ENCODE measurements at regions not wholly inside any gene's neighbourhood (a gene's known extent, or its start where the extent isn't known, plus 50 kb on each side); places are given as distances from the start of the nearest gene placed in this dataset.

- no peak for ATAC-seq (ENCODE audit: insufficient number of reproducible peaks, low FRiP score, low read depth)
- no peak for DNase-seq (ENCODE audit: low spot score)
- H3K27ac ChIP-seq = no peak overlapping the region
- H3K36me3 ChIP-seq = no peaks in the 10 kb centered on the region
- H3K9me3 ChIP-seq = no peaks in the 10 kb centered on the region
- H3K27me3 ChIP-seq (replicated peaks; ENCODE audit: insufficient read depth) = no peaks in the 10 kb centered on the region
- H3K4me1 ChIP-seq (ENCODE audit: control insufficient read depth in 1 of 2, low read depth in 2 of 2) = peaks cover 0 to 15% of the 10 kb centered on the region in 2 donors
- no peak for TF ChIP-seq CTCF (IDR thresholded peaks at IDR 0.05)
- no peak overlapping the region for H3K4me3 ChIP-seq
These were observed 222.9 kb upstream of the IRX3 start for GRCh38 chr16:54509456-54509855.

DNA sequence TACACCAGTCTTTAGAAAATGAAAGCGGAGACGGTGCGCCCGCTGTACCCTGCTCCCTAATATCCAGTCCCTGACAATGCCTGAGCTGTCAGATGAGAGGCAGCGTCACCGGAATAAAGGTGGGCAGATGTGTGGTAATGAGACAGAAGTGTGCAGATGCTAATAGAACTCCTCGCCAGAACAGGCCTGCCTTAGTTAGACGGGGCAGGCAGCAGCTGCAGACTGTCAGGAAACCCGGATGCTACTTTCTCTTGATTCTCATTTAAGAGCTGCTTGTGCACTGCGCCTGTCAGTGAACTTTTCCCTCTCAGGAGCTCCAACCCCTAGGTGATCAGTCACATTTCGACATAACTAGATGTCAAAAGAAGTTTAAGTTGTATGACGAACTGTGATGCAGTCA lies 221.8 kb upstream of the IRX3 start:
- no peaks in the 10 kb centered on the region for H3K36me3 ChIP-seq
- H3K27ac ChIP-seq = no peak overlapping the region
- no peak overlapping the region for H3K4me3 ChIP-seq
- TF ChIP-seq CTCF (IDR thresholded peaks at IDR 0.05) = no peak
- H3K4me1 ChIP-seq (ENCODE audit: control insufficient read depth in 1 of 2, low read depth in 2 of 2) = peaks cover under 1 to 18% of the 10 kb centered on the region in 2 donors
- ATAC-seq (ENCODE audit: insufficient number of reproducible peaks, low FRiP score, low read depth) (no peak), DNase-seq (ENCODE audit: low spot score) (no peak)
- no peaks in the 10 kb centered on the region for H3K9me3 ChIP-seq
- no peaks in the 10 kb centered on the region for H3K27me3 ChIP-seq (replicated peaks; ENCODE audit: insufficient read depth)

DNA sequence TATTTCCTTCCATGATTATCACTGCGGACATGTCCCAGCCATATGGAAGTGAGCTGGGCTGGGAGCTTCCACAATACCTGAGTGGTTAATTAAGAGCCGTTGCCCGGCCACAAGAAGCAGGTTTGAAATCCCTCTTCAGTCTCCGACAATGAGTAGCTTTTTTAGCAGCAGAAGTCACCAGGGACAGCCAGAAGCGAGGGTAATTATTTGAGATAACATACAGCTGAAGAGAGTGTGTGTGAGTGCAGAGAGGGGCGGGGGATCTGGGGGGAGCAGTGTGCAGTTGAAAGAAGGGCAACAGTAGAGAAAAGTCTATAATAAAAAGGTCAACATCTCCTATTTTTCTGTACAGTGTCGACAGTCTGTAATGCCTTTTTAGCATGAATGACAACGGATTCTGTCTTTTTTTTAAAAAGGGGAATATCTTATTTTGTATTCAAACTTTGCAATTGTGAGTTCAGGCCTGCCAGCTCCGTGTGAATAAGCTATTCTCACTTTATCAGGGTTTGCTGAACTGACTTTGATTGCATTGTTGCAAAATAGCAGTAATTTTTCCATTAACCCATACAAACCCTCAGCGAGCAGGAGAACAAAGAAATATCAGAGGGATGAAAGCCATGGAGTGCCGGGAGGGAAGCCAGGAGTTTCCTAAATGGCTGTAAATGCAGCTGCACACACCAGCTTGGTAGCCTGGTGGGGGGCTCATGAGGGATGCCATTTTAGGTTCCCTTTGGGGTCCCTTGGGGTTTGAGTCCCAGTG lies 220.3 kb upstream of the IRX3 start:
- no peak overlapping the region for H3K27ac ChIP-seq
- DNase-seq (ENCODE audit: low spot score) (no peak), ATAC-seq (ENCODE audit: insufficient number of reproducible peaks, low FRiP score, low read depth) (no peak)
- no peaks in the 10 kb centered on the region for H3K27me3 ChIP-seq (replicated peaks; ENCODE audit: insufficient read depth)
- no peak overlapping the region for H3K4me3 ChIP-seq
- H3K4me1 ChIP-seq (ENCODE audit: control insufficient read depth in 1 of 2, low read depth in 2 of 2) = peaks cover 4 to 23% of the 10 kb centered on the region in 2 donors
- no peaks in the 10 kb centered on the region for H3K9me3 ChIP-seq
- no peaks in the 10 kb centered on the region for H3K36me3 ChIP-seq
- no peak for TF ChIP-seq CTCF (IDR thresholded peaks at IDR 0.05)

DNA sequence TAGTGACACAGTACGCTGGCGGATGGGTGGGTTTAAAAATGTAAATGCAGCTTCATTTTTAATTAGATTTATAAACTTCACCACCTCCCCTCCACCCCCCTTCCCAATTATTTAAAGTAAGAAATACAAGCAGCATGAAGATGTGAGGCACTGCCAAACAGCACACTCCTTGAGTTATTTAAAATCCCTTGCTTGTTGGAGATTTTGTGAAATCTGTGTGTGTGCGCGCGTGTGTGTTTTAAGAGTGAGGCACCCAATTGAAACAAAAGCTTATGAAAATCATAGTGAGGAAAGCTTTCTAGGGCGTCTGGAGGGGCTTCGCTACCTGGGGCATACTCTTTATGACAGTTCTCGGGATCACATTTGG lies 219.6 kb upstream of the IRX3 start:
- Histone ChIP-seq H3K9me3 (no peaks in the 10 kb centered on the region), H3K27ac (no peak overlapping the region), H3K36me3 (no peaks in the 10 kb centered on the region), H3K4me3 (no peak overlapping the region), H3K27me3 (replicated peaks; ENCODE audit: insufficient read depth) (no peaks in the 10 kb centered on the region), H3K4me1 (ENCODE audit: control insufficient read depth in 1 of 2, low read depth in 2 of 2) (peaks cover 4 to 23% of the 10 kb centered on the region in 2 donors)
- ATAC-seq (ENCODE audit: insufficient number of reproducible peaks, low FRiP score, low read depth) (no peak), DNase-seq (ENCODE audit: low spot score) (no peak)
- TF ChIP-seq CTCF (IDR thresholded peaks at IDR 0.05) = no peak

GRCh38 chr16:54505549-54506213 lies 219.1 kb upstream of the IRX3 start:
- ATAC-seq (ENCODE audit: insufficient number of reproducible peaks, low FRiP score, low read depth) (no peak), DNase-seq (ENCODE audit: low spot score) (no peak)
- TF ChIP-seq CTCF (IDR thresholded peaks at IDR 0.05) = no peak
- H3K4me1 ChIP-seq (ENCODE audit: control insufficient read depth in 1 of 2, low read depth in 2 of 2) = peaks cover 4 to 23% of the 10 kb centered on the region in 2 donors
- no peak overlapping the region for H3K27ac ChIP-seq
- H3K27me3 ChIP-seq (replicated peaks; ENCODE audit: insufficient read depth) = no peaks in the 10 kb centered on the region
- H3K4me3 ChIP-seq = no peak overlapping the region
- H3K9me3 ChIP-seq = no peaks in the 10 kb centered on the region
- H3K36me3 ChIP-seq = no peaks in the 10 kb centered on the region

Data from thoracic aorta (tissue), 2 donors.